ENCODE measurements at regions not wholly inside any gene's neighbourhood (a gene's known extent, or its start where the extent isn't known, plus 50 kb on each side); places are given as distances from the start of the nearest gene placed in this dataset.

DNA sequence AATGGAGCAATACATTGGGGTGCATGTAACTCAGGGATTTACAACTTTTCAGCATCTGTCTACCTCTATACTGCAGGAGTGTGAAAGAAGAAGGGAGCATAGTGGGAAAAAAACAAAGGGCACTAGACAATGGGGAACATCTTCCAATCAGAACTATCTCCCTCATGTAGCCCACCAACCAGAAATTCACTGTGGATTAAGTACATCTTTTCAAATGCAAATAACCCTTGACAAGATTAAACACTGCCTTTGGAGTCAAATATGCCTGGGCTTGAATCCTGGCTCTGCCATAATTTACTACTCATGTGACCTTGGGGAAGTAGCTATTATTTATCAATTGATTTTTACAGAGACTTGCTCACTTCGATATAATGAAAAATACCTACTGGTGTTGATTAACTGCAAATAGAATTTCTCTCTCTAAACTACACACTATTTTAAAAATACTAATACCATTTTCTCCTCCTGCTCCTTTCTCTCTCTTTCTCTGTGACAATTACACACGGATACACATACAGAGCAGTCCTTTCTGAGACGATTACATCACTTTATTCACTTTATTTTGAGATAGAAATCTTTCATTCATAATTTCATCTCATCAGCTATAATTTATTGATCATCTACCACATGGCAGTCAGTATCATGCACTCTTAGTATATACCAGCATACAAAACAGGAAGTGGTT is 783.7 kb downstream of the FRK start:
- Mint-ChIP-seq H3K27ac (no peak overlapping the region), H3K27me3 (no peaks in the 10 kb centered on the region), H3K4me1 (ENCODE audit: low read depth) (no peaks in the 10 kb centered on the region), H3K36me3 (ENCODE audit: low read depth) (no peaks in the 10 kb centered on the region), H3K4me3 (no peak overlapping the region), H3K9me3 (peaks cover 2% of the 10 kb centered on the region)
- intact Hi-C loops (cut with micrococcal nuclease) = no loop called here
- DNase-seq = no peak
- ChIA-PET CTCF (no interaction called here), POLR2A (no interaction called here)
- TF ChIP-seq, protein P1, sequence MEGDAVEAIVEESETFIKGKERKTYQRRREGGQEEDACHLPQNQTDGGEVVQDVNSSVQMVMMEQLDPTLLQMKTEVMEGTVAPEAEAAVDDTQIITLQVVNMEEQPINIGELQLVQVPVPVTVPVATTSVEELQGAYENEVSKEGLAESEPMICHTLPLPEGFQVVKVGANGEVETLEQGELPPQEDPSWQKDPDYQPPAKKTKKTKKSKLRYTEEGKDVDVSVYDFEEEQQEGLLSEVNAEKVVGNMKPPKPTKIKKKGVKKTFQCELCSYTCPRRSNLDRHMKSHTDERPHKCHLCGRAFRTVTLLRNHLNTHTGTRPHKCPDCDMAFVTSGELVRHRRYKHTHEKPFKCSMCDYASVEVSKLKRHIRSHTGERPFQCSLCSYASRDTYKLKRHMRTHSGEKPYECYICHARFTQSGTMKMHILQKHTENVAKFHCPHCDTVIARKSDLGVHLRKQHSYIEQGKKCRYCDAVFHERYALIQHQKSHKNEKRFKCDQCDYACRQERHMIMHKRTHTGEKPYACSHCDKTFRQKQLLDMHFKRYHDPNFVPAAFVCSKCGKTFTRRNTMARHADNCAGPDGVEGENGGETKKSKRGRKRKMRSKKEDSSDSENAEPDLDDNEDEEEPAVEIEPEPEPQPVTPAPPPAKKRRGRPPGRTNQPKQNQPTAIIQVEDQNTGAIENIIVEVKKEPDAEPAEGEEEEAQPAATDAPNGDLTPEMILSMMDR (IDR thresholded peaks at IDR 0.05) = no peak
- no peak for ATAC-seq

DNA sequence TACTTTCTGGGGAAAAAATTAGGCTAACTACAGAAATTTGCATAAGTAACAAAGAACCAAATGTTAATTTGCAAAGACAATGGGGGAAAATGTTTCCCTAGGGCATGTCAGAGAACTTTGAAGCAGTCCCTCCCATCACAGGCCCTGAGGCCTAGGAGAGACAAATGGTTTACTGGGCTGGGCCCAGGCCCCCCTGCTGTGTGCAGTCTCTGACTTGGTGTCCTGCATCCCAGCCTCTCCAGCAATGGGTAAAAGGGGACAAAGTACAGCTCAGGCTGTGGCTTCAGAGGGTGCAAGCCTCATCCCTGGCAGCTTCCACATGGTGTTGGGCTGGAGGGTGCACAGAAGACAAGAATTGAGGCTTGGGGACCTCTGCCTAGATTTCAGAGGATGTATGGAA is 788.4 kb downstream of the FRK start:
- no peak overlapping the region for H3K27ac Mint-ChIP-seq
- no peak for DNase-seq
- CTCF ChIA-PET = no interaction called here
- intact Hi-C loops (cut with micrococcal nuclease) = no loop called here
- ATAC-seq = no peak
- POLR2A ChIA-PET = no interaction called here
- H3K4me1 Mint-ChIP-seq (ENCODE audit: low read depth) = no peaks in the 10 kb centered on the region
- TF ChIP-seq, protein P1 (IDR thresholded peaks at IDR 0.05) = no peak
- H3K9me3 Mint-ChIP-seq = peaks cover 3% of the 10 kb centered on the region
- H3K4me3 Mint-ChIP-seq = no peak overlapping the region
- H3K27me3 Mint-ChIP-seq = no peaks in the 10 kb centered on the region
- H3K36me3 Mint-ChIP-seq (ENCODE audit: low read depth) = no peaks in the 10 kb centered on the region

DNA sequence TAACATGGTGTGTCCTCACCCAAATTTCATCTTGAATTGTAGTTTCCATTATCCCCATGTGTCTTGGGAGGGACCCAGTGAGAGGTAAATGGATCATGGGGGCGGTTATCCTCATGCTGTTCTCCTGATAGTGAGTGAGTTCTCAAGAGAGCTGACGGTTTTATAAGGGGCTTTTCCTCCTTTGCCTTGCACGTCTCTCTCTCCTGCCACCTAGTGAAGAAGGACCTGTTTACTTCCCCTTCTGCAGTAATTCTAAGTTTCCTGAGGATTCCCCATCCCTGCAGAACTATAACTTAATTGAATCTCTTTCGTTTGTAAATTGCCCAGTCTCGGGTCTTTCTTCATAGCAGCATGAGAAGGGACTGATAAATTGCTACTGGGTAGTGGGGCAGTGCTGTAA is 789.3 kb downstream of the FRK start:
- H3K36me3 Mint-ChIP-seq (ENCODE audit: low read depth) = no peaks in the 10 kb centered on the region
- no peak for DNase-seq
- intact Hi-C loops (cut with micrococcal nuclease) = no loop called here
- TF ChIP-seq, protein P1 (IDR thresholded peaks at IDR 0.05) = no peak
- no peak overlapping the region for H3K27ac Mint-ChIP-seq
- peaks cover 3% of the 10 kb centered on the region for H3K9me3 Mint-ChIP-seq
- ChIA-PET CTCF (no interaction called here), POLR2A (no interaction called here)
- no peaks in the 10 kb centered on the region for H3K4me1 Mint-ChIP-seq (ENCODE audit: low read depth)
- H3K4me3 Mint-ChIP-seq = no peak overlapping the region
- ATAC-seq = no peak
- no peaks in the 10 kb centered on the region for H3K27me3 Mint-ChIP-seq

DNA sequence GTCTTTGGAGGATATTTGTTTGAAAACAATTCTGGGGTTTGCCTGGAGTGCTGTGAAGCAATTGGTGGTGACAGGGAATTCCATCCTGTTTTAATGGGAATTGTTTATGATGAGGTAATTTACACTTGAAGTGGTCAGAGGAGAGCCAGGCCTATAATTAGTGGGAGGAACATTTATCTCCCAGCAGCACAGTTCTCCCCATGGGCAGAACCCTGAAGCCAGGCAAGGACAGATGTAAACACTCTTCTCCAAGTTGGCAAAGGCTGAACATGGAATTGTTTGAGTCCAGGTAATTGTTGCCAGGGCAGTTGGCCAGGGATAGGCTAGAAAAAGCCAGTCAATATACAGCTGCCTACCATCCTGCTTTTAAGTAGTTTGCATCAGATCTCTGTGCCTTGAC is 789.7 kb downstream of the FRK start:
- TF ChIP-seq, protein P1 (IDR thresholded peaks at IDR 0.05) = no peak
- ATAC-seq (no peak), DNase-seq (no peak)
- peaks cover 4% of the 10 kb centered on the region for H3K9me3 Mint-ChIP-seq
- H3K4me3 Mint-ChIP-seq = no peak overlapping the region
- POLR2A ChIA-PET = no interaction called here
- no peaks in the 10 kb centered on the region for H3K27me3 Mint-ChIP-seq
- no peaks in the 10 kb centered on the region for H3K4me1 Mint-ChIP-seq (ENCODE audit: low read depth)
- no peak overlapping the region for H3K27ac Mint-ChIP-seq
- intact Hi-C loops (cut with micrococcal nuclease) = no loop called here
- H3K36me3 Mint-ChIP-seq (ENCODE audit: low read depth) = no peaks in the 10 kb centered on the region
- CTCF ChIA-PET = no interaction called here

DNA sequence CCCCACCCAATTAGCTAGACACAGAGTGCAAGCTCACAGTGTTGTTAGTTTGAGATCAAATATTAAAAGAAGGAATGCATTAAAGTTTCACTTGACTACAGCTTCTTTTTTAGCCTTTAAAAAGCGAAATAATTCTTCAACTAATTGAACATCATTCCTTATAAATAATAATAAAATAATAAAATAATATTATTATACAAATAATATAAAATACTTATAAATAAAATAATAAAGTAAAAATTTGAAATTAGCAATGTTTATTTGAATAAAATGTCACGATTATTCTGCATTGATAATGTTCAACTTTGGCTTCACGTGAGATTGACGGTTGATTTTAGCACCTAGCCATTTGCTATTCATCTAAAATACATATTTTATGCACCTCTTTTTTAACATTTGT is 819.3 kb downstream of the FRK start:
- no peaks in the 10 kb centered on the region for H3K27me3 Mint-ChIP-seq
- no peak for ATAC-seq
- no peak overlapping the region for H3K27ac Mint-ChIP-seq
- peaks cover 11% of the 10 kb centered on the region for H3K9me3 Mint-ChIP-seq
- H3K36me3 Mint-ChIP-seq (ENCODE audit: low read depth) = no peaks in the 10 kb centered on the region
- no peak overlapping the region for H3K4me3 Mint-ChIP-seq
- ChIA-PET CTCF (no interaction called here), POLR2A (no interaction called here)
- no peak for DNase-seq
- TF ChIP-seq, protein P1 (IDR thresholded peaks at IDR 0.05) = no peak
- no peaks in the 10 kb centered on the region for H3K4me1 Mint-ChIP-seq (ENCODE audit: low read depth)
- intact Hi-C loops (cut with micrococcal nuclease) = no loop called here
